ENCODE measurements at regions not wholly inside any gene's neighbourhood (a gene's known extent, or its start where the extent isn't known, plus 50 kb on each side); places are given as distances from the start of the nearest gene placed in this dataset.

DNA sequence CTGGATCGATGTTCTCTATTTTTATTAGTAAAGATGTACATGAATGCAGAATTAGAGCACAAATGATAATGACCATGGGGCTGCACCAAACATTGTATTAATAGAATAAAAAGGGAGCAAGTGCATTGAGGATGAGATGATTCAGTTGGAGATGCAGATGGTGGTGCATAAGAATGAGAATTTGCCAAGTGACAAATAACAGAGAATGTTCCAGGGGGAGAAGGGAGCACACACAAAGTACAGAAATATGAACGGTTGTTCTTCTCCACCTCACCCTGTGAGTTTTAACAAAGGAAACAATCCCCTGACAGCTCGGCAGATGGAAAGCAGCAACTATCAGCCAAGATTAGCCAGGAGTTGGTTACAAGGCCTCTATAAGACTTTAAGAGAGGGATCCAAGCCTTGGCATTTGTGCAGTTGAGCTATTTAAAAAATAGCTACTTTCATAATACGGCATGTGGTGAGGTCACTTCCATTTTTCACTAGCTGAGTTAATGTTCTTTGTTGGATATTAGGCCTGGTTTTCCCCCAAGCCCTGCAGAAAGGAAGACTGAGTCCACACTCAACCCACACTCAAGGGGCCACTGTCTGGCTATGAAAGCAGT, 462.5 kb downstream of the TNS3 start:
- CTCF ChIA-PET: interaction anchor here (0.6 kb wide), 3 partner anchors 147 to 1198 kb away, joined by 3 to 5 read pairs (median 3); no protein-coding TSS in a partner anchor

DNA sequence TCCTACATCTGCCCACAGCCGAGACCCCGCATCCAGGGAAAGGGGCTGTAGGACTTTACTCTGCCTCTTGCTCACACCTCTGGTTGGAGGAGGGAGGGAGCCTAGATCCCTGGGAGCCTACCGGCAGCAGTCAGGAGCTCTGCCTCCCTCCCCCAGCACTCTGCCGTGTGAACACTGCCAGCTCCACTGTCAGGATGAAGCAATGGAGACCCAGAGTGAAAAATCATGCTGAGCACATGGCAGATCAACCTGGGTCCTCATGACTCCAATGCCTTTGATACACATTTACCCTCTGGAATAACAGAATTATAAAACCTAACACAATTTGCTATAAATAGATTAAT, 477.7 kb downstream of the TNS3 start:
- H3K9me3 Mint-ChIP-seq (ENCODE audit: unreplicated experiment): no peaks in the 10 kb centered on the region
- ChIA-PET POLR2A (no interaction called here), CTCF (interaction anchor here (0.6 to 0.7 kb wide), 2 partner anchors 135 to 987 kb away, joined by 3 to 5 read pairs; no protein-coding TSS in a partner anchor)
- no peak overlapping the region for H3K27ac Mint-ChIP-seq (ENCODE audit: low read depth, unreplicated experiment)
- intact Hi-C loops (cut with micrococcal nuclease): loop anchor here (5.0 kb wide), 1 partner anchor 1182 kb away; the partner anchor contains the start of gene IGFBP3
- H3K4me3 Mint-ChIP-seq (ENCODE audit: unreplicated experiment): no peak overlapping the region
- H3K36me3 Mint-ChIP-seq (ENCODE audit: insufficient read depth, unreplicated experiment): no peaks in the 10 kb centered on the region
- TF ChIP-seq, protein P1, sequence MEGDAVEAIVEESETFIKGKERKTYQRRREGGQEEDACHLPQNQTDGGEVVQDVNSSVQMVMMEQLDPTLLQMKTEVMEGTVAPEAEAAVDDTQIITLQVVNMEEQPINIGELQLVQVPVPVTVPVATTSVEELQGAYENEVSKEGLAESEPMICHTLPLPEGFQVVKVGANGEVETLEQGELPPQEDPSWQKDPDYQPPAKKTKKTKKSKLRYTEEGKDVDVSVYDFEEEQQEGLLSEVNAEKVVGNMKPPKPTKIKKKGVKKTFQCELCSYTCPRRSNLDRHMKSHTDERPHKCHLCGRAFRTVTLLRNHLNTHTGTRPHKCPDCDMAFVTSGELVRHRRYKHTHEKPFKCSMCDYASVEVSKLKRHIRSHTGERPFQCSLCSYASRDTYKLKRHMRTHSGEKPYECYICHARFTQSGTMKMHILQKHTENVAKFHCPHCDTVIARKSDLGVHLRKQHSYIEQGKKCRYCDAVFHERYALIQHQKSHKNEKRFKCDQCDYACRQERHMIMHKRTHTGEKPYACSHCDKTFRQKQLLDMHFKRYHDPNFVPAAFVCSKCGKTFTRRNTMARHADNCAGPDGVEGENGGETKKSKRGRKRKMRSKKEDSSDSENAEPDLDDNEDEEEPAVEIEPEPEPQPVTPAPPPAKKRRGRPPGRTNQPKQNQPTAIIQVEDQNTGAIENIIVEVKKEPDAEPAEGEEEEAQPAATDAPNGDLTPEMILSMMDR (IDR thresholded peaks at IDR 0.05; ENCODE audit: unreplicated experiment): no peak
- BruUV-seq (replicated peaks): no TSS peak
- H3K4me1 Mint-ChIP-seq (ENCODE audit: insufficient read depth, unreplicated experiment): peaks cover 5% of the 10 kb centered on the region
- no peak for DNase-seq (ENCODE audit: unreplicated experiment)
- H3K27me3 Mint-ChIP-seq (ENCODE audit: insufficient read depth, unreplicated experiment): no peaks in the 10 kb centered on the region

More for the DNA sequence above, 462.5 kb downstream of the TNS3 start:
- POLR2A ChIA-PET: no interaction called here
- TF ChIP-seq, protein P1 (IDR thresholded peaks at IDR 0.05; ENCODE audit: unreplicated experiment): no peak
- no peak for DNase-seq (ENCODE audit: unreplicated experiment)
- Mint-ChIP-seq H3K27ac (ENCODE audit: low read depth, unreplicated experiment) (no peak overlapping the region), H3K27me3 (ENCODE audit: insufficient read depth, unreplicated experiment) (no peaks in the 10 kb centered on the region), H3K4me3 (ENCODE audit: unreplicated experiment) (no peak overlapping the region), H3K9me3 (ENCODE audit: unreplicated experiment) (no peaks in the 10 kb centered on the region), H3K4me1 (ENCODE audit: insufficient read depth, unreplicated experiment) (no peaks in the 10 kb centered on the region), H3K36me3 (ENCODE audit: insufficient read depth, unreplicated experiment) (no peaks in the 10 kb centered on the region)
- no TSS peak for BruUV-seq (replicated peaks)
- intact Hi-C loops (cut with micrococcal nuclease): no loop called here

DNA sequence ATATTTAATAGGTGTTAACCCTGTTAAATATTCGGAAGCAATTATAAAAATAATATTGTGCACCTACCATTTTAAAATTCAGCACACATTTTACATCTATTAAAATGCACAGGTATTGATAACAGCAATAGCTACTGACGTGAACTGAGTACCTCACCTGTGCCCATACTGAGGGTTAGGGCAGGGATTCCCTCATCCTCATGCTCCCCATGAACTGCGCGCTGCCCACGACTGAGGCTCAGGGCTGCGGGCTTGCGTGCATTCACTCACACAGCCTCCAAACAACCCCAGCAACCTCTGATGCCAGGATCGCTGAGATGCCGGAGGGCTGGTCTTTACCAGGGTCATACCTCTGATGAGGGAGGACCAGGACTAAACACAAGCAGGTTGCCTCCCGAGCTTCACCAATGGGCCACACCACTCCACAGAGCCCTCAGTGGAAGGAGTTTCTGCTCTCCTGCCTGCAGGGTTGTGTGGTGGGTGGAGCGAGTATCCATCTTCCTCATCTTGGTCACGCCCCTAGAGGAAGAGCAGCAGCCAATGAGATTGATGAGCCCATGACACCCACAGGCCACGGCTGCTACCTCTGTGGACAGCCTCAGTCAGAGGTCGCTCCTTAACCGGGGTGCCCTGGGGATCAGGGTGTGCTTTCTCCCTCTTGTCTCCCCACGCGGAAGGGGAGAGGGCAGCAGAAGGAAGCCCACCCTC, 478.3 kb downstream of the TNS3 start:
- Mint-ChIP-seq H3K4me3 (ENCODE audit: unreplicated experiment) (no peak overlapping the region), H3K4me1 (ENCODE audit: insufficient read depth, unreplicated experiment) (peaks cover 5% of the 10 kb centered on the region), H3K36me3 (ENCODE audit: insufficient read depth, unreplicated experiment) (no peaks in the 10 kb centered on the region), H3K9me3 (ENCODE audit: unreplicated experiment) (no peaks in the 10 kb centered on the region), H3K27ac (ENCODE audit: low read depth, unreplicated experiment) (no peak overlapping the region), H3K27me3 (ENCODE audit: insufficient read depth, unreplicated experiment) (no peaks in the 10 kb centered on the region)
- TF ChIP-seq, protein P1 (IDR thresholded peaks at IDR 0.05; ENCODE audit: unreplicated experiment): no peak
- DNase-seq (ENCODE audit: unreplicated experiment): no peak
- intact Hi-C loops (cut with micrococcal nuclease): loop anchor here (5.0 kb wide), 1 partner anchor 1181 kb away; the partner anchor contains the start of gene IGFBP3
- no TSS peak for BruUV-seq (replicated peaks)
- ChIA-PET CTCF (interaction anchor here (0.6 to 0.7 kb wide), 3 partner anchors 135 to 1213 kb away, joined by 3 to 5 read pairs (median 3); no protein-coding TSS in a partner anchor), POLR2A (no interaction called here)

DNA sequence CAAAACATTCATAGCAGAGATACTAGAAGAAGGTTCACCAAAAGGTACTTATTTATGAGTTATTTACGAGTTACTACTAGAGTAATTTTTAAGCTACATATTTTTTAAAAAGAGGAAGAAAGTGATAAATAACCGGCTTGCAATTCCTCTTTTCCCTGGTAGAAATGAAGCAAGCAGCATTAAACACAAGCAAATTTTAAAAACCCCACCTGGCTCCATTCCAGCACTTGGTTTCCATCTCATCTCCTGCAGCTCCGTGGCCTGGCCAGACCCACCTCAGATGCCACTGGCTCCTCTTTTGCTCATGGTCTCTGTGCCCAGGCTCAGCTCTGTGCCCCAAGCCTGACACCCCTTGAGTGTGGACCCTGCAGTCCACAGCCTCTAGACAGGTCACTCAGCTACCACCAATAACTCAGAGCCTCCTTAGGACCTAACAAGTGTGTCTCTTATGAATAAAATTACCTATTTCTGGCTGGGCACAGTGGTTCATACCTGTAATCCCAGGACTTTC, 479.5 kb downstream of the TNS3 start:
- TF ChIP-seq, protein P1 (IDR thresholded peaks at IDR 0.05; ENCODE audit: unreplicated experiment): no peak
- no peak for DNase-seq (ENCODE audit: unreplicated experiment)
- H3K27ac Mint-ChIP-seq (ENCODE audit: low read depth, unreplicated experiment): no peak overlapping the region
- intact Hi-C loops (cut with micrococcal nuclease): loop anchor here (5.0 kb wide), 1 partner anchor 1180 kb away; the partner anchor contains the start of gene IGFBP3
- H3K27me3 Mint-ChIP-seq (ENCODE audit: insufficient read depth, unreplicated experiment): no peaks in the 10 kb centered on the region
- H3K4me3 Mint-ChIP-seq (ENCODE audit: unreplicated experiment): no peak overlapping the region
- no peaks in the 10 kb centered on the region for H3K9me3 Mint-ChIP-seq (ENCODE audit: unreplicated experiment)
- H3K4me1 Mint-ChIP-seq (ENCODE audit: insufficient read depth, unreplicated experiment): peaks cover 5% of the 10 kb centered on the region
- no TSS peak for BruUV-seq (replicated peaks)
- POLR2A ChIA-PET: no interaction called here
- CTCF ChIA-PET: interaction anchor here (0.7 to 1.1 kb wide), 2 partner anchors 12 to 1179 kb away, joined by 3 to 4 read pairs; no protein-coding TSS in a partner anchor
- no peaks in the 10 kb centered on the region for H3K36me3 Mint-ChIP-seq (ENCODE audit: insufficient read depth, unreplicated experiment)
